ENCODE measurements at regions not wholly inside any gene's neighbourhood (a gene's known extent, or its start where the extent isn't known, plus 50 kb on each side); places are given as distances from the start of the nearest gene placed in this dataset.
"Not testable (repeated sequence)": the region's sequence is repeated elsewhere in the genome, so short reads cannot be mapped to it uniquely, and the experiment has no call there.

DNA sequence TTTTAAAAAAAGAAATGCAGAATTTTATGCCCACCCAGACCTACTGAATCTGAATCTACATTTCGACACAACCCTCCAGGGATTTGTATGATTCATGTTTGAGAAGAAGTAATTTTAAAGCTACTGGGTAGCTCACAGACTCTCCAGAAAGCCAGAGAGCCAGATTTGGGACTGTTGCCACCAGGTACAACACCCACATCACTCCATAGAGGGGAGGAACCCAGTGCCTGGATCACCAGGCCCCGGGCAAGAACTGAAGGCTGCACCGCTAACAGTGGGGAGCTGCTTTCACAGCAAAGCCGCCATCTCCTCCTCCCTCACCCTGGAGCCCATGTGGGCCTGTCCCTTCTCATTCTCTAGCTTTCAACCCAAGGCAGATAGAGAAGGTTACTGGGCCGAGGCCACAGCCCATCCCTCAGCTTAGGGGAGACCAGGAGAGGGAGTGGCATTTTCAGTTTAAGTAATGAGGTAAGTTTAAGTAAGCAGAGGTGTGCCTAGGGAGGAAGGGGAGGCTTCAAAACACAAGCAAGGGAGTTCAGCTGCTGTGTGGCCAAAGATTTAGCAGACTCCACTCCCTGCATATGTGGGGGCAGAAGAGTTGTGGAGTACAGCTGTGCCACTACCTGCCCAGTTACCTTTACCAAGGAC, 109.8 kb downstream of the IL12A start:
- DNase-seq (ENCODE audit: low spot score): no peak

DNA sequence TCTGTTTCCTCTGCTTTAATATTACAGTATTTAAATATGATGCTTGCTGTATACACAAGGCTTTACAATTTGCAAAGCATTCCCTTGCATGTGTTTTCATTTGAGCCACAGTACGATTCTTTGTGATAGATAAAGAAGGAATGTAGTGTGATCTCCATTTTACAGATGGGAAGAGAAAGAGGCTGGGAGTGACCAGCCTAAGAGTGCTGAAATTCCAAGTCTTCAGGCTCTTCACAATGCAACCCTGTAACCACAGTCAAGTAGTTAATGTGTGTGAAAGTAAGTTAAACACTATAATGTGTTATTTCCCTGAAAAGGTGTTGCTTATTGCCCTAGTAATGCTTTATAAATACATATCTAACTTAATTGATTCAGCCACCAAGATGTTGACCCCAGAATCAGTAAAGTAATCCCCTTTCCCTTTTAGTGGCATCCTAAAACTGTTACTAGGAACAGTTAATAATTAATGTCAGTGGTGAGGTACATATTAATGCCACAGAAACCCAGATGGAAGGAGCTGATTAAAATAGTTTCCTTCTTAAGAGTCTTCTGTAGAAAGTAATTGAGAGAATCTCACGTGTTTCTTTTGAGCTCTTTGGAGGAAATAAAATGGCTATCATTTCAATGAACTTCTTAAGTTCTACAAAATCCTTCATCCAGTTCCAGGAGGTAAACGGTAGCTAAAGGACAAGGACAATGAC, 110.4 kb downstream of the IL12A start:
- no peak for DNase-seq (ENCODE audit: low spot score)

DNA sequence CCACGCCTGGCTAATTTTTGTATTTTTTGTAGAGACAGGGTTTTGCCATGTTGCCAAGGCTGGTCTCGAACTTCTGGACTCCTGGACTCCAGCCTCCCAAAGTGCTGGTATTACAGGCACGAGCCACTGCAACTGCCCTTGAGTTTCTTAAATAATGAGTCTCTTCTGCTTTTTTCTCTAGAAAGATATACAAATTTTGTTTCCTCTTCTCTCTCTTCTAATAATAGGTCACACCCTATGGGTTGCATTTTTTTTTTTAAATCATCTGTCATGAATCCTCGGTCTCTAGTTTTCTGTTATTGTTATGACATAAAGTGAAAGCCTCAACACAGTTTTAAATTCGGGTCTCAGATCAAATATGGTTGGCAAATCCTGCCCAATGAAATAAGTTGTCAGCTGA, 111.2 kb downstream of the IL12A start:
- DNase-seq (ENCODE audit: low spot score): no peak

DNA sequence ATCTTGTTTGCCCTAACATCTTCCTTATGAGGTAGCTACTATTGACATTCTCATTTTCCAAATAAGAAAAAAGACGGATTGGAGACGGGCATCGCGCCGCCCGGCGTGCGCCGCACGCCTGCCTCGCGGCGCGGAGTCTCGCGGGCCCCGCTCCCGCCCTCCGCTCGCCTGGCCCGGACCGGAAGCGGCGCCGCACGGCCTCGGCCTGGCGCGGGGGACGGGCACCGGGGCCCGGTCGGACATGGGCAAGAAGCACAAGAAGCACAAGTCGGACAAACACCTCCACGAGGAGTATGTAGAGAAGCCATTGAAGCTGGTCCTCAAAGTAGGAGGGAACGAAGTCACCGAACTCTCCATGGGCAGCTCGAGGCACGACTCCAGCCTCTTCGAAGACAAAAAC, 112.0 kb downstream of the IL12A start:
- no peak for DNase-seq (ENCODE audit: low spot score)

DNA sequence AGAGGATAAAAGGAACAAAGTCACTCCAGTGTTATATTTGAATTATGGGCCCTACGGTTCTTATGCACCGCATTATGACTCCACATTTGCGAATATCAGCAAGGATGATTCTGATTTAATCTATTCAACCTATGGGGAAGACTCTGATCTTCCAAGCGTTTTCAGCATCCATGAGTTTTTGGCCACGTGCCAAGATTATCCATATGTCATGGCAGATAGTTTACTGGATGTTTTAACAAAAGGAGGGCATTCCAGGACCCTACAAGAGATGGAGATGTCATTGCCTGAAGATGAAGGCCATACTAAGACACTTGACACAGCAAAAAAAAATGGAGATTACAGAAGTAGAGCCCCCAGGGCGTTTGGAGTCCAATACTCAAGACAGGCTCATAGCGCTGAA, 113.4 kb downstream of the IL12A start:
- not testable (repeated sequence) for DNase-seq (ENCODE audit: low spot score)

DNA sequence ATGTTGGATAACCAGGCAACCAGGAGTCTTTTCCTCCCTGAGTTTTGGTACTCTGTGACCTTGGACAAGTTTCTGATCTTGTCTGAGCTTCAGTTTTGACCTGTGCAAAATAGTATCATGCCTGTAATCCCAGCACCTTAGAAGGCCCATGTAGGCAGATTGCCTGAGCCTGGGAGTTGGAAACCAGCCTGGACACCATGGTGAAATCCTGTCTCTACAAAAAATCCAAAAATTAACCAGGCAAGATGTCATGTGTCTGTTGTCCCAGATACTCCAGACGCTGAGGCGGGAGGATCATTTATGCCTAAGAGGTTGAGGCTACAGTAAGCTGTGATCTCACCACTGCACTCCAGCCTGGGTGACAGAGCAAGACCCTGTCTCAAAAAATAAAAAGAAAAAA, 114.8 kb downstream of the IL12A start:
- no peak for DNase-seq (ENCODE audit: low spot score)

DNA sequence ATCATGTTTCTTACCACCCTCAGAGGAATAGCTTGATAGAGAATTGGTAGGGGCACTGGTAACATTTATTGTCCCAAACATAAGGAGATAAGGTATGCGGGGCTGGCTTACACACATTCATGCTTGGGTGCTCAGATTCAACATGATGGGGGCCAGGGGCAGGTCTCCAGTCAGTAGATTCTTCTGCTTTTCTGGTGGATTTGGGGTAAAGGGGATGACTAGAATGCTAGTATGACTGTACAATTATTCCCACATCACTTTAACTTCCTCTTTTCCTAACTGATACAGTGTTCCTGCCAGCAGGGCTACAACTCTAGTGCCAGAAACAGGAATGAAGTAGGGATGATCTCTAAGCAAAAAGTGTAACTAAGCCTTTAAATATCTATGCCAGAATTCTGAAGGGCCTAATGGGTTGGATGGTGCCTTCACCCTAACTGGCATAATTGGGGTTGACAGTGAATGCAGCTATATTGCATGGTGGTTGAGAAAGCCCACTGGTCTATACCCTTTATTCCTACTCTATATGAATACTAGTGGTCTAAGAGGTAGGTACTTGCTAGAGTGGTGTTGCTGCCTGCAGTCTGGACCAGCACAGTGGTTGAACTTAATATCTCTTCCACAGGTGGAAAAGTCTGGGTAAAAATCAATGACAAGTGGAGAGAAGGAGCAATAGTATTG, 117.4 kb downstream of the IL12A start:
- DNase-seq (ENCODE audit: low spot score): no peak

DNA sequence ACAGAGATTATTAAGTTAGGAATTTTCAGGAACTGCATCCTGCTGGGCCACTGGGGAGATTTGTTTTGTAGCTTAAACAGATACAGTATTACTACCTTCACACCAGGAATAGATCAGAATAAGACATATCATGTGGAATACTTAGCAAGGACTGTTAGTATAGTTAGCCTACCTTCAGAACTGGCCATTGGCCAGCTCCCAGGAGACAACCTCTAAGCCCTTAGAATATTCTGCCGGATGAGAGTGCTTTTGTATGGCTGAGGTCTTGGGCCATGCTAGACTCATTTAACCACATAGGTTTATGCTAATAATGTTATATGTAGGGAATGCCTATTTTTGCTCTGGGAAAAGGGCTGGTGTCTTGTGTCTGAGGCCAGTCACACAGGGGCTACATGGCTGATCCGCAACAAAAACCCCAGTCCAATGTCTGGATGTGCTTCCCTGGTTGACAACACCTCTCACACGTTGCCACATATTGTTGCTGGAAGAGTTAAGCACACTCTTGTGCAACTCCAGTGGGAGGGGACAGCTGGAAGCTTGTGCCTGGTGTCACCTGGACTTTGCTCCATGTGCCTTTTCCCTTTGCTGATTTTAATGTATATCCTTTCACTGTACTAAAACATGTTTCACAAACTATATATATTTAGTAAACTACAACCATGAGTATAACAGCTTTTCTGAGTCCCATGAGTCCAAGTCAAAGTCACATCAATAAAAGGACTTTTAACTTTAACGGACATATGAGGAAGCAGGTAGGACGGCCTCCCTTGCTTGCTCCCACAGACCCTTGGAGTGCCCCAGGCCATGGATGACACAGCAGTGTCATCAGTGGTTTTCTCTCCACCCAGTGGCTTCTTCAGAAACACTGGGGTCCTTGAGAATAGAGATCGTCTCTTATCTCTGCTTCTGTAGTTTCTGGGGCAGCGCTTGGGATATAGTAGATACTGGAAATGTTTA, 118.0 kb upstream of the C3orf80 start:
- no peak for DNase-seq (ENCODE audit: low spot score)

DNA sequence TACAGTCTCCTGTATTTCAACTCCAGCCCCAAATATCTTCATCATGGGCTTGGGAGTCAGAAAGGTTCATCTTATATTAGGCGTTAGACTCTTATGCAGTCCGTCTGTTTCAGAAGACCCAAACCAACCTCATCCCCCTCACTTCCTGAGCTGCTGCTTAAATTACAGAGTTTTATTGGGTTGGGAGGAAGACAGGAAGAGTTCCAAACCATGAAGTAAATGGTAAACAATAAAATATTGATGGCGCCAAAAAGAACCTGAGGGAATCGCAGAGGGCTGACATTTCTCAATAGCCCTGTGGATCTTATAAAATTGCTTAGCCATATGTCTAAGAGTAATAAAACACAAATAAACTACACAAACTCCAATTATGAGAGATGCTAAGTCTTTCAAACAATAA, 116.9 kb upstream of the C3orf80 start:
- DNase-seq (ENCODE audit: low spot score): no peak

DNA sequence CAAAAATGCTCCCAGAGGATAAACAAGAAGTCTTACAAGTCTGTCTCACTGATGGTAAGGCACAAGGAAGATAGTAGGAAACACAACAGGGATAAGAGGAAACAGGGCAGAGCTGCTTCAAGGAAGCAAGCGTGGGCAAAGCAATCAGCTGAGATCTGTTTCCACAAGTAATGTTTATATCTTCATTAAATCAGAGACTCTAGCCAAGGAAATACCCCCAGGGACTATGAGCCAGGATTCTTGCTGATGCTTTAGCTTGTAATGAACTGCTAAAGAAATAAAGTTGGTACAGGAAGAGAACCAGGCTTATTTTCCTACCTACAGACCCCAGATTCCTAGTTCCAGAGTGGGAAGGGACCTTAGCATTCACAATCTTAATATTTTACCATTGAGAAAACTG, 112.7 kb upstream of the C3orf80 start:
- no peak for DNase-seq (ENCODE audit: low spot score)

DNA sequence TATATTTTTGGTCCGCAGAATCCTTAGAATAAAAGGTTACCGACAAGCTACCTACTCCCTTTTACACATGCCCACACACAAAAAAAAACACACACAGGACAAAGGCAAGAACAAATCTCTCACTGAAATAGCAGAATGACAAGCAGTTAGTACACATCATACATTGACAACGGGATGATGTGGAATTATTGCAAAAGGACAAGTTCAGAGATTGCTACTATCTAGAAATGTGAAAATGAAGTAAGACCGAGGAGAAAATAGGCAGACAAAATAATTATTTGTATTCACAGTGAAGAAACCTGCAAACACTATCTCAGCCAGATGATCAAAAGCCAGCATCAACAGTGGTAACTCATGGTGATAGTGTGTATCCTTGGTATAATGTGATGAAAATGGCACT, 112.2 kb upstream of the C3orf80 start:
- DNase-seq (ENCODE audit: low spot score): no peak

DNA sequence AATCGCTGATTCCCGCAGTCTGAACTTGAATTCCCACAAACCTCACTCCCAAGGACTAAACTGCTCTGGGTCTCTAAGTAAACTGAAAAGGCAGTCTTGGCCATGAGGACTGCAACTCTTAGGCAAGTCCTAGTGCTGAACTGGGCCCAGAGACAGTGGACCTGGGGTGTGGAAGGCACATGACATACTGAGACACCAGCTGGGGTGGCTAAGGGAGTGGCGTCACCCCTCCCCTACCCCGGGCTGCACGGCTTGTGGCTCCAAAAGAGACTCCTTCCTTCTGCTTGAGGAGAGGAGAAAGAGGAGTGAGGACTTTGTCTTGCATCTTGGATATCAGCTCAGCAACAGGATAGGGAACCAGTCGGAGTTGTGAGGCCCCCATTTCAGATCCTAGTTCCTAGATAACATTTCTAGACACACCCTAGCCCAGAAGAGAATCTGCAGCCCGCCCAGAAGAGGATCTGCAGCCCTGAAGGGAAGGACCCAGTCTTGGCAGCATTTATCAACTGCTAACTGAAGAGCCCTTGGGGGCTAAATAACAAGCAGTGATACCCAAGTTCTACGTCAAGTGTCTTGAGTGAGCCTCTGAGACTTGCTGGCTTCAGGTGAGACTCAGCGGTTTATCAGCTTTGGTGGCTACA, 110.7 kb upstream of the C3orf80 start:
- DNase-seq (ENCODE audit: low spot score): no peak

DNA sequence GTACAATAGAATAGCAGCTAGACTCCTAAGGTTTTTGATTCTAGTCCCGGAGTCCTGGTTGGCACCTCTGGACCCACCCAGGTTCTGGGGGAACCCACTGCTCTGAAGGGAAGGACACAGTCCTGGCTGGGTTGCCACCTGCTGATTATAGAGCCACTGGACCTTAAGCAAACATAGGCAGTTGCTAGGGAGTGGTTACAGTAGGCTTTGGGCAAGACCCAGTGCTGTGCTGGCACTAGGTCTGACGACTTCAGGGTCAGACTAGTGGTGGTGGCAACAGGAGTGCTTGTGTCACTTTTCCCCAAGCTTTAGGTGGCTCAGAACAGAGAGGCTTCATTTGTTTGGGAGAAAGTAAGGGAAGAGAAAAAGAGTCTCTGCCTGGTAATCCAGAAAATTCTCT, 109.8 kb upstream of the C3orf80 start:
- DNase-seq (ENCODE audit: low spot score): no peak

DNA sequence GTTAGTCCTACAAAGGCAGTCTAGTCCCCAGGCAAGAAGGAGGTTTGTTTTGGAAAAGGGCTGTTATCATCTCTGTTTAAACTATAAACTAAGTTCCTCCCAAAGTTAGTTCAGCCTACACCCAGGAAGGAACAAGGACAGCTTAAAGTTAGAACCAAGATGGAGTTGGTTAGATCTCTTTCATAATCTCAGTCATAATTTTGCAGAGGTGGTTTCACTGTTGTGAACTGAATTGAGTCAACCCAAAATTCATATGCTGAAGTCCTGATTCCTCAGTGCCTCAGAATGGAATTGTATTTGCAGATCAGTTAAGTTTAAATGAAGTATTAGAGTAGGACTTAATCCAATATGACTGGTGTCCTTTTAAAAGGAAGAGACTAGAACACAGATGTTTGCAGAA, 101.0 kb upstream of the C3orf80 start:
- no peak for DNase-seq (ENCODE audit: low spot score)

DNA sequence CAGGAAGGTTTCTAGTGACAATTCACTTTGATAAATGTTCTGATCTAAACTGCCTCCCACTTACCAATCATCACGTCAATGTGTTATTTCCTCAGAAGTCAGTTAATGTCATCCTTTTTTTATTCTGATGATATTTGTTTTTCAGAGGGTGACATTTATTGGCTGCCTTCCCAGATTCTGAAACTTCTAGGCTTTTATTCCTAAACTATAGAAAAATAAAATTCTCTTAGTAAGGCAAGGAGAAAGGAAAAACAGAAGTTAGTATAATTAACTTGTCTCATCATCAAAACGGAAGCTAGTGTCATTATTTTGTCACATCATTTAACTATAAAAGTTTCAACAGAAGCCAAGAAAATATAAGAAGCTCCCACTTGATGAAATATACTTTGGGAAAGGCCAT, 100.0 kb upstream of the C3orf80 start:
- DNase-seq (ENCODE audit: low spot score): no peak

DNA sequence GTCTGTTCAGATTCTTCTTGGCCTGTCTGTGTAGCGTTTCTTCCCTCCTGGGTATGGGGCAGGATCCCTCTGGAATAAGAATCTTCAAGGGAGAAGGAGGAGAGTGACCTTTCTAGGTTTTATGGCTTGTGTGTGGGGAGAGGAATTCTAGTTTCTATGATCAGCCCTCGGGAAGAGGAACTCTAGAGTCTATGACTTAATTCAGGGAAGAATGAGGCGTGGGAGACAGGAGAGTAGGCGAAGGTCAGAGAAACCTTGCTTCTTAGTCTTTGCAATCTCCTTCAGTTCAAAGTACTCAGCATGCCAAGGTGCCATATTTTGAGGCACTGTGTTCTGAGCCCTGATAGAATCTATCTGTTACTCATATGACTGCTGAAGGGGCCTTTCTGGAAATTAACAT, 99.2 kb upstream of the C3orf80 start:
- no peak for DNase-seq (ENCODE audit: low spot score)

DNA sequence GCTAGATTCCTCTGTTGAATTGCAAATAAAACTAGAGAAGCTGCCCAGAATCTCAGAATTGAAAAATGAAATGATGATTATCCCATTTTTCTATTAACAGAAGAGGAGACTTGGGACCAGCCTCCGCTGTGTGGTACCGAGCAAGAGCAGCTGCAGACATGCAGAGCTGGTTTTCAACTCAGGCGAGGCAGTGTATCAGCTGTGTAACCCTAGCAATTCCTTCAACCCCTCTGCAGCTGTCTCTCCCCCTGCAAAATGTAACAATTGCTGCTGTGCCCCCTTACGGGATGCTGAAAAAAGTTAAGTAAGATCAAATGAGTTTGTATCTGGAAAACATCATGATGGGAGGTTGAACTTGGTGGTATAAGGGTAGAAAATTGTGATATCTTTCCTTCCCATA, 98.5 kb upstream of the C3orf80 start:
- DNase-seq (ENCODE audit: low spot score): no peak

DNA sequence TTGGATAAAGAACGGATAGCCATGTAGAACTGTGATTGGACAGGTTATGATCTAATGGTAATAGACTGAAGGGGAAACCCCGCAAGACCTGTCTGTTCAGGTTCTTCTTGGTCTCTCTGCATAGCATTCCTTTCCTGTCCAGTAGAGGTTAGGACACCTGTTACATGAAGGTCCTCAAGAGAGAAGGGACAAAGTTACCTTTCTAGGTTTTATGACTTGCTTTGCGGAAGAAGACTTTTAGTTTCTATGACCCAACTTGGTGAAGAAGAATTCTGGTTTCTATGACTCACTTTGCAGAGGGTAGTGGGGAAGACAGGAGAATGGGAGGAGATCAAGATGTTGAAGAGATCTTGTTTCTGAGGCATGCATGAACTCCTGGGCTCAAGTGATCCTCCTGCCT, 97.9 kb upstream of the C3orf80 start:
- no peak for DNase-seq (ENCODE audit: low spot score)

DNA sequence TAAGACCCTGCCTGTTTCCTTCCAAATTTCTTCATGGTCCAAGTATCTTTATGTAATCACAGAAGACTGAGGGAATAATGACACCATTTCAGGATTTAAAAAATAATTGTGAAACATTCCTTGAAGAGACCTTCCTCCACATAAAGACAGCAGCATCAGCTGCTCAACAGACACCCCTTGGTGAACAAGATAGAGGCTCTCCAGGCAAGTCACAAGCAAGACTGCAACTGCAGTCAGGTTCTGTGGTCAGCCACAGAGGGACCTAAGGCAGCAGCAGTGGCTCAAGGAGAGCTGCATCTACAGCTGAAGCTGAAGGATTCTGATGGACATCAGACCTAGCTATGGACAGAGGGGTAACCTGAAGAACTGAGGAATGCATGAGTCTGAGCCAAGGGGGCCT, 97.2 kb upstream of the C3orf80 start:
- no peak for DNase-seq (ENCODE audit: low spot score)

DNA sequence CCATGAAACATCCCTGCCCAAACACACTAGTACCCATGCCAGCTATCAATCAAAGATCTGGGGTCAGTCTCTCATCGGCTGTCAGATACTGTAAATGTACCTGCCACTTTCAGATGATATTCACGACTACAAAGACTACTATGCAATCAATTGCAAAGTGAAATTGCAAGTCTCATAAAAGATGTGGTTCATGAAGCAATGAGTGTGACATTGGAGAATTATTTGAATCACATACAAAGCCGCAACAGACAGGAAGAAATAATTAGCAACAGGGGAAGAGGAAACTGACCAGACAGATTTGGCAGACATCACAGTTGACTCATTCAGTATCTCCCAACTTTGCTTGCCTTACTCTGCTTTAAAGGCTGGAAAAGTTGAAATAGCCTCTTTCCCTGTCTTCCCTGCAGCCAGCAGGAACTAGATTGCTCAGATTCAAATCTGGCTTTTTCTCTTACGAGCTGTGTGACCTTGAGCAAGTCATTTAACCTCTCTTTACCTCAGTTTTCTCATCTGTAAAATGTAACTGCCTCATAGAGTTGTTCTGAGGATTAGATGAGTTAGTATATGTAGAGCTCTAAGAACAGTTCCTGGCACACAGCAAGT, 95.7 kb upstream of the C3orf80 start:
- no peak for DNase-seq (ENCODE audit: low spot score)

DNA sequence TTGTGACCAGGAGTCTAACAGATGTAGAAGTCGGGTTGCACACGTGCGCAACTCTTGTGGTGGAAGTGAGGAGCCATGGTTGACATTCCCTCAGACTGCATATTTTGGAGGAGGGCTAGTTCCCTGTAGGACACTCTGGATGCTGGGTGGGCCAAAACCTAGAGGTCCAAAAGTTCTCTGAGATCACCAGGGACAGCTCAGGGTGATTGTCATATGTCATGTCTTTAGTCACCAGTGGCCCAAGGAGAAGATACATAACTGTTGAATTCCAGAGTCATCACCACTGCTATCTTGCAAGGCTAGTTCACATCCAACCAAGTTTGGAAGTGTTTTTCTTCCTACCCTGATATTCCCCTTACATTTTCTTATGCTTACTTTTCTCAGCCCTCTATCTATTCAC, 95.2 kb upstream of the C3orf80 start:
- no peak for DNase-seq (ENCODE audit: low spot score)

DNA sequence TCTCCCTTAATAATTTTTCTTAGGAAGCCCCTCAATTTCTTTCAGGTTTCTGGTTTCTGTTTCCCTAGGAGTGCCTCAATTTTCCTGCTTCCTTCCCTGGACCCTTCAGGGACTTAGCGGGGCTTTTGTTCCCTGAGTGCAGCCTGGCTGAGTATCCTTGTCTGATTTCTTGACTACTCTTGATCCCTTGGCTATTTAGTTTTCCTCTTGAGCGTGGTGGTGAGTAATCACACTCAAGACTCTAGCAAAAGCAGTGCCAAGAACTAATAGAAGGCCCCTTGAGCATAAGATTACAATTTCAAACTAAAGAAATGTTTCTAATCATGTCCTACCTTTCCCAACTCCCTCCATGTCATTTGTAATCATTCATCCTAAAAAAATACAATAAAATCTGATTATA, 94.3 kb upstream of the C3orf80 start:
- no peak for DNase-seq (ENCODE audit: low spot score)

Data from globus pallidus (tissue), 1 donor.